ENCODE measurements at regions not wholly inside any gene's neighbourhood (a gene's known extent, or its start where the extent isn't known, plus 50 kb on each side); places are given as distances from the start of the nearest gene placed in this dataset.

GRCh38 chr11:45347348-45348082, 61.4 kb upstream of the SYT13 start:
- no peak for DNase-seq (ENCODE audit: low read depth)

GRCh38 chr11:45345491-45345890, 59.4 kb upstream of the SYT13 start:
- DNase-seq (ENCODE audit: low read depth): no peak

- DNase-seq (ENCODE audit: low read depth): no peak
These were observed 57.9 kb upstream of the SYT13 start for GRCh38 chr11:45344028-45344427.

DNA sequence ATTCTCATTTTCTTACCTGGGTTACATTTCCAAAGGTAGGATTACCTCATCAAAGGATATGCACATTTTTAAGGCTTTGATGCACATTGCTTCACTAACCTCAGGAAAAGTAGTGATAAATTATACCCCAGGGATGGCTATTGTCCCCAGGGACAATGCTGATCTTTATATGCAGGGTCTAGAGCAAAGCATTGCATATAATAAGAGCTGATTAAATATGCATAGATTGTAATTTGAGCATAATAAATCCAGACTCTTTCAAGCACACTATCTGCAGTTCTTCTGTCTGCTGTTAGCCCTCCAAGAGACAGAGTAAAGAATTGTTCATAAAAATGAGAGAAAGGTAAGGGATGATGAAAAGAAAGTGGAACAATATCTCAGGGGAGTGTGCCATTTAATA, 57.3 kb upstream of the SYT13 start:
- DNase-seq (ENCODE audit: low read depth): no peak

- no peak for DNase-seq (ENCODE audit: low read depth)
These were observed 55.2 kb upstream of the SYT13 start for GRCh38 chr11:45341372-45341771.

DNA sequence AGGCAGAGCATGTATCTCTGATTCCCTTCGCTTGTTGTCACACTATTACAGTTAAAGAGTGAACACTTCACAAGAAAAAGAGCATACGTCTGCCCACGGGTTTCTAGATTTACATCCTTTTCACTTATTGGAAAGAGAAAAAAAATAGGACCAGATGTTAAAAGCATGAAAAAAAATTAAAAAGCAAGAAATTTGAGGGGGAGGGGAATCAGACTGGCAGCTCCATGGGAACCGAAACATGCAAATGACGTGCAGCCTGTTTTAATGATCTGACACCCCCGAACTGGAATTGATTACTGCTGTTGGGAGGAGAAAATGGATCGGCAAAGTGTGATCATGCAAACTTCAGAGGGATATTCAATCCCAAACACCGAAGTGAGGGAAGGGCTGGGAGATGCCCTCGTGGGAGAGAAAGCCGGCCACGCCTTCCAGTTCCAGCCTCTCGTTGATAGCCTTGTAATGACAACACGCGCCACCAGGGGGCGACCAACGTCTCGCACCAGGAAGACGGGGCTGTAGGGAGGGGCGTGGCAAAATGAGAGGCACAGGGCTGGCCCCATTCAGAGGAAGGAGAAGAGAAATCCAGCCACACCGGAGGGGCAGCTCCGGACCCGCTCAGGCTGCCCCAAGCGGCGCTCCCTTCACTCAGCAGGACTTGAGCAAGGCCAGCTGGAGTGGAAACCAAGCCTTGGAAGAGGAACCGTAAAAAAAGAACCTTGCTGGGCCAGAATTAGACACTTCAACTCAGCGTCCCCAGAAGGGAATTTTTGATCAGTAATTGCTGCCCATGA, 53.8 kb upstream of the SYT13 start:
- DNase-seq (ENCODE audit: low read depth): peak; percentile 88

- no peak for DNase-seq (ENCODE audit: low read depth)
These were observed 51.6 kb upstream of the SYT13 start for GRCh38 chr11:45337583-45338360.

- no peak for DNase-seq (ENCODE audit: low read depth)
These were observed 50.0 kb upstream of the SYT13 start for GRCh38 chr11:45336136-45336535.
